HG02678 (cell line): ENCODE measurements at regions not wholly inside any gene's neighbourhood (a gene's known extent, or its start where the extent isn't known, plus 50 kb on each side); places are given as distances from the start of the nearest gene placed in this dataset.
"Not testable (repeated sequence)": the region's sequence is repeated elsewhere in the genome, so short reads cannot be mapped to it uniquely, and the experiment has no call there.

Experiments used
- ATAC-seq: cut with Tn5 transposase; IDR thresholded peaks from one replicate; pipeline ENCODE4 v1.9.1; 2021; ENCODE audit warnings: mild to moderate bottlenecking, moderate library complexity; ENCODE audit not compliant: unreplicated experiment

GRCh38 chr3:140752499-140752898, 74.6 kb downstream of the TRIM42 start:
- no peak for ATAC-seq

- ATAC-seq = peak; percentile 54
These were observed 76.2 kb downstream of the TRIM42 start for GRCh38 chr3:140753865-140754754.

- no peak for ATAC-seq
These were observed 77.1 kb downstream of the TRIM42 start for GRCh38 chr3:140754936-140755335.

GRCh38 chr3:140756240-140757016, 78.6 kb downstream of the TRIM42 start:
- peak; percentile 77 for ATAC-seq

GRCh38 chr3:140758791-140759444, 81.1 kb downstream of the TRIM42 start:
- ATAC-seq = no peak

- ATAC-seq = no peak
These were observed 82.6 kb downstream of the TRIM42 start for GRCh38 chr3:140760324-140761075.

GRCh38 chr3:140761076-140761639, 83.3 kb downstream of the TRIM42 start:
- ATAC-seq = no peak

GRCh38 chr3:140762746-140763145, 84.9 kb downstream of the TRIM42 start:
- ATAC-seq = no peak

- ATAC-seq = no peak
These were observed 85.7 kb downstream of the TRIM42 start for GRCh38 chr3:140763532-140763931.

- no peak for ATAC-seq
These were observed 87.4 kb downstream of the TRIM42 start for GRCh38 chr3:140765246-140765645.

- ATAC-seq = no peak
These were observed 88.6 kb downstream of the TRIM42 start for GRCh38 chr3:140766465-140766864.

GRCh38 chr3:140767566-140767965, 89.7 kb downstream of the TRIM42 start:
- no peak for ATAC-seq

GRCh38 chr3:140768941-140769340, 91.1 kb downstream of the TRIM42 start:
- no peak for ATAC-seq

GRCh38 chr3:140769951-140770350, 92.1 kb downstream of the TRIM42 start:
- ATAC-seq = no peak

- ATAC-seq = no peak
These were observed 93.3 kb downstream of the TRIM42 start for GRCh38 chr3:140770977-140771667.

- no peak for ATAC-seq
These were observed 99.9 kb downstream of the TRIM42 start for GRCh38 chr3:140777631-140778233.

- ATAC-seq = no peak
These were observed 113.5 kb downstream of the TRIM42 start for GRCh38 chr3:140791368-140791767.

- ATAC-seq = no peak
These were observed 116.6 kb downstream of the TRIM42 start for GRCh38 chr3:140794507-140794906.

- not testable (repeated sequence) for ATAC-seq
These were observed 125.0 kb downstream of the TRIM42 start for GRCh38 chr3:140802898-140803297.
